Stimulated activated CD4-positive, alpha-beta T cell treated with anti-CD3 and anti-CD28 coated beads, Interleukin-12 subunit alpha, Interleukin-12 subunit beta, amount 100 ng/mL, for 48 hours (primary cell): ENCODE measurements at regions not wholly inside any gene's neighbourhood (a gene's known extent, or its start where the extent isn't known, plus 50 kb on each side); places are given as distances from the start of the nearest gene placed in this dataset.
"Not testable (repeated sequence)": the region's sequence is repeated elsewhere in the genome, so short reads cannot be mapped to it uniquely, and the experiment has no call there.

Source experiments
- DNase-seq, 3 donors: peaks; one replicate each; pipeline ENCODE4 v3.0.0-alpha.2; 2020; ENCODE audit warnings: low read depth in 2 of 3, low spot score in 1 of 3

GRCh38 chr12:90706036-90706435 is 248.9 kb downstream of the CCER1 start:
- DNase-seq, result no peak

- no peak for DNase-seq
These were observed 259.6 kb downstream of the CCER1 start for GRCh38 chr12:90695415-90695814.

- no peak for DNase-seq
These were observed 264.9 kb downstream of the CCER1 start for GRCh38 chr12:90690120-90690519.

GRCh38 chr12:90687682-90688081 is 267.3 kb downstream of the CCER1 start:
- not testable (repeated sequence) for DNase-seq

- no peak for DNase-seq
These were observed 271.1 kb downstream of the CCER1 start for GRCh38 chr12:90683871-90684270.

GRCh38 chr12:90682398-90682797 is 272.6 kb downstream of the CCER1 start:
- DNase-seq, result no peak

- no peak for DNase-seq
These were observed 275.3 kb downstream of the CCER1 start for GRCh38 chr12:90679674-90680073.

- no peak for DNase-seq
These were observed 277.4 kb downstream of the CCER1 start for GRCh38 chr12:90677552-90677951.

- DNase-seq, result no peak
These were observed 277.9 kb downstream of the CCER1 start for GRCh38 chr12:90677055-90677454.

- no peak for DNase-seq
These were observed 279.9 kb downstream of the CCER1 start for GRCh38 chr12:90675106-90675505.

GRCh38 chr12:90672081-90672480 is 282.9 kb downstream of the CCER1 start:
- no peak for DNase-seq

GRCh38 chr12:90663949-90664348 is 291.0 kb downstream of the CCER1 start:
- DNase-seq, result not testable (repeated sequence)

GRCh38 chr12:90659060-90659459 is 295.9 kb downstream of the CCER1 start:
- DNase-seq, result no peak

- DNase-seq, result no peak
These were observed 301.9 kb downstream of the CCER1 start for GRCh38 chr12:90653040-90653439.

GRCh38 chr12:90652280-90652679 is 302.7 kb downstream of the CCER1 start:
- no peak for DNase-seq

GRCh38 chr12:90645181-90645580 is 309.8 kb downstream of the CCER1 start:
- no peak for DNase-seq

- DNase-seq, result no peak
These were observed 323.3 kb downstream of the CCER1 start for GRCh38 chr12:90631591-90632212.

- no peak for DNase-seq
These were observed 325.0 kb downstream of the CCER1 start for GRCh38 chr12:90630006-90630405.

- DNase-seq, result no peak
These were observed 326.8 kb downstream of the CCER1 start for GRCh38 chr12:90628213-90628612.

GRCh38 chr12:90627180-90627896 is 327.6 kb downstream of the CCER1 start:
- no peak for DNase-seq

- no peak for DNase-seq
These were observed 332.5 kb downstream of the CCER1 start for GRCh38 chr12:90622431-90622830.

- DNase-seq, result no peak
These were observed 333.0 kb downstream of the CCER1 start for GRCh38 chr12:90621927-90622326.

- no peak for DNase-seq
These were observed 335.0 kb downstream of the CCER1 start for GRCh38 chr12:90619943-90620342.
